SK-N-SH (cell line): ENCODE measurements at regions not wholly inside any gene's neighbourhood (a gene's known extent, or its start where the extent isn't known, plus 50 kb on each side); places are given as distances from the start of the nearest gene placed in this dataset.

ENCODE experiments used
- CTCF ChIA-PET: fragments of 300-600, 350-600 bp; formaldehyde crosslinking; extraction: SDS; loops from one replicate; lab custom pipeline; 2021; lab: Yijun Ruan, JAX
- POLR2A ChIA-PET: fragments of 350-600 bp; sonication (Branson Sonifier 250); formaldehyde crosslinking; extraction: SDS; loops from one replicate; lab custom pipeline; 2020; ENCODE audit warnings: antibody characterized with exemption, inconsistent platforms; lab: Yijun Ruan, JAX
- DNase-seq: peaks from one replicate; pipeline ENCODE4 v3.0.0; 2012
- H2AFZ ChIP-seq: fragments of 200-600 bp; sonication (generic); 2 replicates; pipeline ENCODE4 v1.8.1; 2016; ENCODE audit warnings: antibody characterized with exemption, mild to moderate bottlenecking, low read depth
- H3F3A ChIP-seq: fragments of 200-600 bp; sonication (generic); replicated peaks from 2 replicates; pipeline ENCODE3; 2016; ENCODE audit warnings: antibody characterized with exemption, mild to moderate bottlenecking; ENCODE audit not compliant: insufficient read depth
- H3K27ac ChIP-seq, 2 experiments: fragments of 200-500 bp in 1 of 2; fragments of 200-600 bp in 1 of 2; sonication (Bioruptor generic) in 1 of 2; sonication (generic), shearing (Covaris generic) in 1 of 2; 2 replicates each; pipeline versions ENCODE4 v1.5.1 to v1.6.1; 2014 to 2016; ENCODE audit warnings: low read depth in 2 of 2, inconsistent platforms in 1 of 2, low read length in 1 of 2, mild to moderate bottlenecking in 1 of 2, mixed read lengths in 1 of 2
- H3K27me3 ChIP-seq: fragments of 200-600 bp; sonication (generic), shearing (Covaris generic); 2 replicates; pipeline ENCODE4 v1.6.1; 2016; ENCODE audit warnings: mixed run types; ENCODE audit not compliant: insufficient read depth
- H3K36me3 ChIP-seq, 2 experiments: fragments of 200-500 bp in 1 of 2; fragments of 200-600 bp in 1 of 2; sonication (Bioruptor generic) in 1 of 2; sonication (generic) in 1 of 2; replicated peaks in 1 of 2; 2 replicates each; pipeline versions ENCODE3 to v1.5.1; 2014 to 2016; ENCODE audit warnings: low read length in 1 of 2, mild to moderate bottlenecking in 1 of 2; ENCODE audit not compliant: insufficient read depth in 2 of 2, control insufficient read depth in 1 of 2
- H3K4me1 ChIP-seq, 2 experiments: fragments of 200-500 bp in 1 of 2; fragments of 200-600 bp in 1 of 2; sonication (Bioruptor generic) in 1 of 2; sonication (generic), shearing (Covaris generic) in 1 of 2; 2 replicates each; pipeline versions ENCODE4 v1.5.1 to v1.6.1; 2014 to 2016; ENCODE audit warnings: low read depth in 1 of 2, low read length in 1 of 2, mixed run types in 1 of 2; ENCODE audit not compliant: insufficient read depth in 2 of 2, control insufficient read depth in 1 of 2
- H3K4me2 ChIP-seq: fragments of 200-600 bp; sonication (generic), shearing (Covaris generic); 2 replicates; pipeline ENCODE4 v1.6.1; 2017; ENCODE audit warnings: mixed run types
- H3K4me3 ChIP-seq, 2 experiments: fragments of 200-500 bp in 1 of 2; fragments of 200-600 bp in 1 of 2; sonication (Bioruptor generic) in 1 of 2; sonication (generic), shearing (Covaris generic) in 1 of 2; 2 replicates each; pipeline versions ENCODE4 v1.5.1 to v1.8.1; 2014 to 2016; ENCODE audit warnings: low read depth in 2 of 2, inconsistent platforms in 1 of 2, low read length in 1 of 2, mild to moderate bottlenecking in 1 of 2, mixed read lengths in 1 of 2, moderate library complexity in 1 of 2
- H3K79me2 ChIP-seq: fragments of 200-600 bp; sonication (generic); 2 replicates; pipeline ENCODE4 v1.8.1; 2017; ENCODE audit warnings: mild to moderate bottlenecking; ENCODE audit not compliant: insufficient read depth
- H3K9ac ChIP-seq: fragments of 200-600 bp; sonication (generic); 2 replicates; pipeline ENCODE4 v1.6.1; 2017; ENCODE audit warnings: mixed run types
- H3K9me2 ChIP-seq: fragments of 200-600 bp; sonication (generic); 2 replicates; pipeline ENCODE4 v1.6.1; 2017; ENCODE audit warnings: mixed run types
- H3K9me3 ChIP-seq: fragments of 200-600 bp; sonication (generic); 2 replicates; pipeline ENCODE4 v1.6.1; 2017; ENCODE audit warnings: mixed run types, mild to moderate bottlenecking, moderate library complexity
- H4K20me1 ChIP-seq: fragments of 200-600 bp; sonication (generic); 2 replicates; pipeline ENCODE4 v1.6.1; 2017; ENCODE audit warnings: mild to moderate bottlenecking, mixed run types; ENCODE audit not compliant: insufficient read depth
- ELF1 ChIP-seq: IDR thresholded peaks from 2 replicates; pipeline ENCODE4 v1.4.0; 2012
- EP300 ChIP-seq, 2 experiments: IDR thresholded peaks; 2 replicates each; pipeline versions ENCODE4 v1.4.0 to v1.6.1; 2012; ENCODE audit warnings: borderline replicate concordance in 1 of 2, low read depth in 1 of 2, low read length in 1 of 2
- FOSL2 ChIP-seq: IDR thresholded peaks from 2 replicates; pipeline ENCODE4 v1.4.0; 2012; ENCODE audit warnings: low read depth, mild to moderate bottlenecking, moderate library complexity, borderline replicate concordance
- GABPA ChIP-seq: IDR thresholded peaks from 2 replicates; pipeline ENCODE4 v1.4.0; 2012; ENCODE audit warnings: low read depth, mild to moderate bottlenecking
- JUND ChIP-seq: IDR thresholded peaks from 2 replicates; pipeline ENCODE4 v1.4.0; 2012
- MAX ChIP-seq: IDR thresholded peaks from 2 replicates; pipeline ENCODE4 v1.4.0; 2012; ENCODE audit warnings: low read depth
- MEF2A ChIP-seq: IDR thresholded peaks from 2 replicates; pipeline ENCODE4 v1.4.0; 2012; ENCODE audit warnings: low read depth, borderline replicate concordance
- MXI1 ChIP-seq: IDR thresholded peaks from 2 replicates; pipeline ENCODE4 v1.6.1; 2012; ENCODE audit warnings: mild to moderate bottlenecking, low read depth, low read length, improper control_type of control experiment
- NRF1 ChIP-seq: IDR thresholded peaks from 2 replicates; pipeline ENCODE4 v1.6.1; 2012; ENCODE audit warnings: low read depth, mild to moderate bottlenecking, low read length
- PBX3 ChIP-seq: IDR thresholded peaks from 2 replicates; pipeline ENCODE4; 2012
- POLR2AphosphoS5 ChIP-seq: IDR thresholded peaks from 2 replicates; pipeline ENCODE4 v1.6.1; 2012; ENCODE audit warnings: low read depth, low read length
- RCOR1 ChIP-seq: fragments of 150-350 bp; IDR thresholded peaks from 2 replicates; pipeline ENCODE4 v1.6.1; 2017; ENCODE audit warnings: antibody characterized with exemption, low read length
- RXRA ChIP-seq: IDR thresholded peaks from 2 replicates; pipeline ENCODE4 v1.4.0; 2012; ENCODE audit warnings: low read depth, mild to moderate bottlenecking, borderline replicate concordance
- TCF12 ChIP-seq: IDR thresholded peaks from 2 replicates; pipeline ENCODE4 v1.4.0; 2012
- USF1 ChIP-seq: IDR thresholded peaks from 2 replicates; pipeline ENCODE4 v1.4.0; 2012; ENCODE audit warnings: low read depth, borderline replicate concordance
- USF2 ChIP-seq: fragments of 150-350 bp; IDR thresholded peaks from 2 replicates; pipeline ENCODE4 v1.6.1; 2017; ENCODE audit warnings: antibody characterized with exemption, low read length, low read depth, borderline replicate concordance
- ZBTB33 ChIP-seq: IDR thresholded peaks from 2 replicates; pipeline ENCODE4 v1.4.0; 2012; ENCODE audit warnings: low read depth, borderline replicate concordance
- whole genome bisulfite sequencing: methylation state at CpG from one replicate; pipeline ENCODE4 v1.1.6; 2017; ENCODE audit warnings: low lambda C conversion rate; 5-methylcytosine and 5-hydroxymethylcytosine counted together

- TF ChIP-seq ZBTB33: no peak
- no peak for TF ChIP-seq RXRA
- no peak for TF ChIP-seq RCOR1
- no peak for TF ChIP-seq USF1
- TF ChIP-seq JUND: no peak
- no peak for TF ChIP-seq FOSL2
- TF ChIP-seq POLR2AphosphoS5: no peak
Measured at GRCh38 chr3:109910772-109911171, 573.4 kb upstream of the DPPA4 start (continued).

- Histone ChIP-seq H3K27ac (peak overlapping the region in 1 of 2 experiments; percentile 58; a peak in 1 of 4 replicates), H3K9me2 (no peaks in the 10 kb centered on the region), H3K79me2 (no peaks in the 10 kb centered on the region), H3K36me3 (no peaks in the 10 kb centered on the region), H2AFZ (peak overlapping the region; percentile 35; the same call in 1 of the 2 replicates), H3K27me3 (no peaks in the 10 kb centered on the region), H3K4me1 (no peaks in the 10 kb centered on the region; a peak in 2 of 4 replicates), H4K20me1 (no peaks in the 10 kb centered on the region), H3K9me3 (no peaks in the 10 kb centered on the region), H3K4me2 (no peak overlapping the region), H3K9ac (no peak overlapping the region), H3K4me3 (no peak overlapping the region), H3F3A (no peaks in the 10 kb centered on the region)
- WGBS: 64% methylated on average over 2 of the region's 2 CpGs
- POLR2A ChIA-PET: no interaction called here
- CTCF ChIA-PET: no interaction called here
- DNase-seq: no peak
- TF ChIP-seq GABPA (no peak), MEF2A (no peak), MXI1 (no peak), MAX (no peak), JUND (no peak), USF2 (no peak), RXRA (no peak), ELF1 (no peak), FOSL2 (no peak)
Measured at GRCh38 chr3:109918740-109919139, 581.4 kb upstream of the DPPA4 start.

GRCh38 chr3:109920749-109921148 lies 583.4 kb upstream of the DPPA4 start:
- WGBS: 89% methylated on average over 2 of the region's 2 CpGs
- H3K27me3 ChIP-seq: no peaks in the 10 kb centered on the region
- H3K9me3 ChIP-seq: no peaks in the 10 kb centered on the region
- H3K36me3 ChIP-seq: no peaks in the 10 kb centered on the region
- no peak overlapping the region for H3K4me2 ChIP-seq
- ChIA-PET POLR2A (no interaction called here), CTCF (no interaction called here)
- no peaks in the 10 kb centered on the region for H3K79me2 ChIP-seq
- no peaks in the 10 kb centered on the region for H4K20me1 ChIP-seq
- no peaks in the 10 kb centered on the region; a peak in 2 of 4 replicates for H3K4me1 ChIP-seq
- TF ChIP-seq RXRA: no peak
- TF ChIP-seq EP300 (IDR thresholded peaks at IDR 0.05; ENCODE audit: borderline replicate concordance in 1 of 2, low read depth in 1 of 2, low read length in 1 of 2): peak; percentile 33 to 53; a peak in 2 of 4 replicates
- TF ChIP-seq NRF1: no peak
- TF ChIP-seq JUND: peak; percentile 16; the same call in 1 of the 2 replicates
- no peak for TF ChIP-seq USF1
- TF ChIP-seq TCF12: peak; percentile 65
- peak; percentile 69 for TF ChIP-seq PBX3
- no peak for DNase-seq
- no peak overlapping the region for H3K9ac ChIP-seq
- H3K9me2 ChIP-seq: no peaks in the 10 kb centered on the region
- no peaks in the 10 kb centered on the region for H3F3A ChIP-seq
- peak overlapping the region; percentile 21 to 48; a peak in 2 of 4 replicates for H3K27ac ChIP-seq
- no peak overlapping the region for H3K4me3 ChIP-seq
- H2AFZ ChIP-seq: no peak overlapping the region
